ENCODE measurements at regions not wholly inside any gene's neighbourhood (a gene's known extent, or its start where the extent isn't known, plus 50 kb on each side); places are given as distances from the start of the nearest gene placed in this dataset.

GRCh38 chr10:106175760-106176377, 988.6 kb downstream of the SORCS1 start:
- DNase-seq, result no peak

GRCh38 chr10:106173838-106174237, 990.7 kb downstream of the SORCS1 start:
- no peak for DNase-seq

- no peak for DNase-seq
These were observed 995.3 kb downstream of the SORCS1 start for GRCh38 chr10:106169241-106169640.

GRCh38 chr10:106167946-106168345, 996.6 kb downstream of the SORCS1 start:
- no peak for DNase-seq

- no peak for DNase-seq
These were observed 1006.3 kb downstream of the SORCS1 start for GRCh38 chr10:106158241-106158640.

GRCh38 chr10:106147021-106147420, 1017.5 kb downstream of the SORCS1 start:
- DNase-seq, result no peak

DNA sequence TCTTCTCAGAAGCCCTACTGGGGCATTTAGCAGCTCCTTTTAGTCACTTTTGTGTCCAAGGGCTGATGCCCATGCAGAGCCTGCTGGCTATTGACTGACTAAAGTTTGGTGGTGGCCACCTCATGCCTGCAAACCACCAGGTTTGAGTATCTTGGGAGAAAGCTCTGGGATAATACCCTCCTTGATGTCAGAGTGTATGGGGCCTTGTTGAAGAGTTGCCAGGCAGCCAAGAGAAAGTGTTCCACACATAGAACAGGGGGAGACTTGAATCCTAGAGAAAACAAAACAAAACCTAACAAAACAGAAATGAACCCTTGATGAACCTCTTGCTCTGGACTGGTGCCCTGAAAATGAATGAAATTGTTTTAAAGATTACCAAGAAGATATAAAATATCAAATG, 1024.6 kb downstream of the SORCS1 start:
- no peak for DNase-seq

GRCh38 chr10:106136175-106136574, 1028.3 kb downstream of the SORCS1 start:
- no peak for DNase-seq

GRCh38 chr10:106134326-106135000, 1030.0 kb downstream of the SORCS1 start:
- no peak for DNase-seq

DNA sequence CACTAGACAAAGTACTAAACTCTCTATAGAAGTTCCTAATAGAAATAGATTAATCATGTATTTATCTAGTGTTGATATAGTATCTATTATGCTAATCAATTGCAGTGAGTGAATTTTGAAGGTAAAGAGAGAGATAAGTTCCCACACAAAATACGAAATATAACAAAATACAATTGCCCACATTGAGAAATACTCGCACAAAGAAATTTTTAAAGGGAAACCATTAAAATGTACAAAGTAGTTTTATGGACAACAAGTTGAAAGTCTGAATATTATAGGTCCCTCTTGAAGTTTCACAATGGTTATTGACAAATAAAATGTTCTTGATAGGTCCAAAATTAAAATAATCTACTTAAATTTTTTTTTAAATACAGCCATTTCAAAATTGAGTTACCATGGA, 1031.1 kb downstream of the SORCS1 start:
- no peak for DNase-seq

DNA sequence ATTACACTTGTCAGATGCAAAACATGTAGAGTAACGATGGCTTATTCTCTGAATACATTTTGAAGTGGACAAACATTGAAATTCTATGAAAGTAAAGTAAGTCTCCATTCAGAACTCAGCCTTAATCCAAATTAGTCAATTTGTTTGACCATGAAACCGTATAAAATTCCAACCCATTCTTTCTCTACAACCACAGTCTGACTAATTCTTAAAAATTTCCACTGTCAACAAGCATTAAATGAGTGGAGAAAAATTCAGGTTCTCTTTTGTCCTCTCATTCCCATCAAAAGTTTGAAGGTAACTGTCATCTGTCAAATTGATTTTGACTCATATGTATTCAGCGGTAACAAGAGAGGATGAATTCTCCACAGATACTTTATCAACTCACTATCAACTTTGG, 1031.5 kb downstream of the SORCS1 start:
- no peak for DNase-seq

DNA sequence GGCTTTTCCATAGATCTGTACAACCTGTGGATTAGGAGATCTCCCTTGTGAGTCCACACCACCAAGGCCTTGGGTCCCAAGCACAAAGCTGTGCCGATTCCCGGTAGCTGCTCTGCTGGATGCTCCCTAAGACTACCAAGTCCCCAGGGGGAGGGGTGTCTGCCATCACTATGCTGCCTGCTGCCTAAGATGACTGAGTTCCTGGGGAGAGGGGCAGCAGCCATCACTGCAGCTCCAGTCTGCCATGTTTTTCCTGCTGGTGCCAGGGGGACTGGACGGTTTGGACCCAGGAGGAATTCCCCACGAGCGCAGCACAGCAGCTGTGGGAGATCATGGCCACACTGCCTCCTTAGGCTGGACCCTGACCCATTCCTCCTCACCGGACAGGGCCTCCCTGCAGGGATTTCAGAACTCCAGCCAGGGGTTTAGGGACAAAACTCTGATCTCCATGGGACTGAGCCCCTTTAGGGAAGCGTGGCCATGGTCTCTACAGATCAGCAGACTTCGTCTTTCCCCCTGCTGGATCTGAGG, 1049.8 kb downstream of the SORCS1 start:
- DNase-seq, result no peak

DNA sequence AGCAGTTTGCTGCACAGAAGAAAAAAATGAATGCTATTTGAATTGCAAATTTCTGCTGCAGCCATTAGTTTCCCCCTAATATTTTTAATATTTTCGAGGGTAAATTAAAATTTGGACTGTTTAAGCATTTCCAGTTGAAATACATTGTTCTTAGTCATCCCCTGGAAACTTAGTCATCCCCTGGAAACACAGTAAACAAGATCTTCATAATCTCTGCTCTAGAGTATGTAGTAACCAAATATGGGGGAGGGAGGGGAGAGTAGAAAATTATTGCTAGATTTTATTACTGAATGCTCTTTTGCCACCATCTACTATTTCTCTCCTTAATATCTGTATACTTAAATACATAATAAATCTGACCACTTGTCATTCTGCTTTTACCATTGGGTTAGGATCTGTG, 1053.3 kb downstream of the SORCS1 start:
- DNase-seq, result no peak

GRCh38 chr10:106107706-106108105, 1056.8 kb downstream of the SORCS1 start:
- DNase-seq, result no peak

DNA sequence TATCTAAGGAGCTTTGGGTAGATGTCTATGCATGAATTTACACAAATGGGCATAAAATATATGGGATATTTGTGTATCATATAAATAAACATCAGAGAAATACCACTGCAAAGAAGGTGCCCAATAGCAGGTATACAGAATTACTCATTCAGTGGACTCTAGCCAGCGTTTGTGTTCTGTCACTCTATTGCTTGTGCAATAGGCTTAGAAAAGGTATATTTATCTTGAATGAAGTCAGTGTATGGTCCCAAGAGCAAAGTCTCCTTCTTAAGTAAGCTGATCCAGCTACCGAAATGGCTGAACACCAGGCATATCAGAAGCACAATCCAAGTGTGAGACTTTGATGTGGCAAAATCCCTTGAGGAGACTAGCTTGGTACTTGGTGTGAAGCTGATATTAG, 1058.4 kb downstream of the SORCS1 start:
- DNase-seq, result no peak

DNA sequence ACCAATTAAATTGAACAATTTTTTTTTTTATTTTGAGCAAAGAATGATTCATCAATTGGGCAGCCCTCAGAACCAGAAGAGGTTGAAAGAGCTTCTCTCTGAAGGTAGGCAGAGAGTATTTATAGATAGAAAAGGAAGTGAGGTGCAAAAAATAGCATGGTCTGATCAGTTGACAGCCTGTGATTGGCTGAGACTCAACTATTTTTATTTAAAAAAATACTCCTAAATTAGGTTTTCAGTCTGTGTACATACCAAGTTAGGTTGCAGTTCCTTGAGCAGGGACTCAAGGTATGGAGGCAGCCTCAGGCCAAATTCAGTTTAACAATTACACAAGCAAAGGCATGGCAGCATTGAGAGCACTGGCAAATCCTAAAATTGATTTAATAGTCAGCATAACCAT, 1074.7 kb downstream of the SORCS1 start:
- no peak for DNase-seq

DNA sequence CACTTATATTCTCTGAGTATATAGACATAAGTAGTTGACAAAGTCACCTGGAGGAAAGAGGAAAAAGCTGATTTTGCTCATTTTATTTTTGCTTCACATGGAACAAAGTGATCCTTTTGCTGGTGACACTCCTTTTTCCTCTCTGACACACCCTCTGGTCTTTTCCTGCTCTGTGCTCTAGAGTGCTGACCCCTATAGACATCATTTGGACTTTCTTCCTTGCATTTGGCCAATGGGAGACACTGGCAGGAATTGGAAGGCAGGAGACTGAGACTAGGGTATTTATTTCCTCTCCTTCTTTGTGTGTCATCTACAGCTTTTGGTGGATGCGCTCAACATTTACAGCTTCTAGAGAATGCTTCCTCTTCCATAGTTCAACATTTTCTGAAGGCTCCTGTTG, 1078.1 kb downstream of the SORCS1 start:
- DNase-seq, result no peak

GRCh38 chr10:106083572-106083971, 1080.9 kb downstream of the SORCS1 start:
- no peak for DNase-seq

- DNase-seq, result no peak
These were observed 1081.6 kb downstream of the SORCS1 start for GRCh38 chr10:106082865-106083264.

GRCh38 chr10:106078895-106079576, 1085.5 kb downstream of the SORCS1 start:
- no peak for DNase-seq

DNA sequence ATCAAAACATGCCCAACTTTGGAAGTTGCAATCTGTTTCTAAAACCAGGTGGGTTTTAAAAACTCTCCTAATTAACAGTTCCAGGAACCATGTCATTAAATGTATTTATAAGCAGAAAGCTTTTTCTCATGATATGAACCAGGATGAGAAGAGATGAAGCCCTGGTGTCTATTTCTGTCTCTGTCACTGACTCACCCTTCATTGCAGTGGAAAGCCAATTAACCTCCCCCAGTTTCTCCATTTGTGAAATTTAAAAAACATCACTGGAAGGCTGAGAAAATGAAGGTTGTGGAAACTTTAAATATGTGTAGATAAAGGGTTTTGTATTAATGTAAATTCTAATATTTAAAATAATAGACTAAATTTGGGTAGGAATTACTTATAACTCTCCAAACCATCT, 1088.0 kb downstream of the SORCS1 start:
- DNase-seq, result no peak

- DNase-seq, result no peak
These were observed 1111.4 kb downstream of the SORCS1 start for GRCh38 chr10:106053061-106053460.

DNA sequence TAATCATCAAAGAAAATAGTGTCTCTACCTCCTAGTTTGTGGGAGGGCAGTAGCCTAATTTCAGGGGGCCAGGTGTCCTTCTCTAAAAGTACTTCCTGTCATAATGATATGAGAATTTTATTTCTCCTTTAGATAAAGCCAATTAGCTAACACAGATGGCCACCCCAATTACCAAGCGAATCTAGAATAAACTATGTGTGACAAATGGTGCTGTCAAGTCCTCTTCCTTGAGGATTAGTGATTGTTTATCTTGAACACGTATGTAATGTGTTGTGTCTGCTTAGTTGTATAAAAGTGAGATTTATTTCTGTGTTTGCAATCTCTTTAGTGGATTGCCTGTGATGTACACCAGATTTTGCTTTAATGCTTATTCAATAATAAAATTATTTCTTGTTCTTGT, 1120.0 kb downstream of the SORCS1 start:
- DNase-seq, result no peak

GRCh38 chr10:106043863-106044262, 1120.6 kb downstream of the SORCS1 start:
- no peak for DNase-seq
